ENCODE measurements at regions not wholly inside any gene's neighbourhood (a gene's known extent, or its start where the extent isn't known, plus 50 kb on each side); places are given as distances from the start of the nearest gene placed in this dataset.

GRCh38 chr10:108689891-108690290, 1233.4 kb downstream of the XPNPEP1 start:
- DNase-seq (ENCODE audit: low read depth) = no peak
- H3K4me3 ChIP-seq (ENCODE audit: low read depth, low read length) = no peak overlapping the region
- no peak for TF ChIP-seq CTCF (IDR thresholded peaks at IDR 0.05; ENCODE audit: low read depth, low read length, missing control alignments)

- no peak for DNase-seq (ENCODE audit: low read depth)
- no peak for TF ChIP-seq CTCF (IDR thresholded peaks at IDR 0.05; ENCODE audit: low read depth, low read length, missing control alignments)
- no peak overlapping the region for H3K4me3 ChIP-seq (ENCODE audit: low read depth, low read length)
Measured at GRCh38 chr10:108688314-108688713, 1235.0 kb downstream of the XPNPEP1 start.

- DNase-seq (ENCODE audit: low read depth) = no peak
- no peak for TF ChIP-seq CTCF (IDR thresholded peaks at IDR 0.05; ENCODE audit: low read depth, low read length, missing control alignments)
- H3K4me3 ChIP-seq (ENCODE audit: low read depth, low read length) = no peak overlapping the region
Measured at GRCh38 chr10:108685863-108686531, 1237.3 kb downstream of the XPNPEP1 start.

- no peak overlapping the region for H3K4me3 ChIP-seq (ENCODE audit: low read depth, low read length)
- no peak for TF ChIP-seq CTCF (IDR thresholded peaks at IDR 0.05; ENCODE audit: low read depth, low read length, missing control alignments)
- no peak for DNase-seq (ENCODE audit: low read depth)
Measured at GRCh38 chr10:108684431-108684830, 1238.9 kb downstream of the XPNPEP1 start.

- DNase-seq (ENCODE audit: low read depth) = no peak
- no peak for TF ChIP-seq CTCF (IDR thresholded peaks at IDR 0.05; ENCODE audit: low read depth, low read length, missing control alignments)
- H3K4me3 ChIP-seq (ENCODE audit: low read depth, low read length) = no peak overlapping the region
Measured at GRCh38 chr10:108673741-108674140, 1249.6 kb downstream of the XPNPEP1 start.

GRCh38 chr10:108663587-108663986, 1259.7 kb downstream of the XPNPEP1 start:
- no peak for DNase-seq (ENCODE audit: low read depth)
- TF ChIP-seq CTCF (IDR thresholded peaks at IDR 0.05; ENCODE audit: low read depth, low read length, missing control alignments) = no peak
- H3K4me3 ChIP-seq (ENCODE audit: low read depth, low read length) = no peak overlapping the region

- no peak overlapping the region for H3K4me3 ChIP-seq (ENCODE audit: low read depth, low read length)
- DNase-seq (ENCODE audit: low read depth) = no peak
- no peak for TF ChIP-seq CTCF (IDR thresholded peaks at IDR 0.05; ENCODE audit: low read depth, low read length, missing control alignments)
Measured at GRCh38 chr10:108662975-108663374, 1260.3 kb downstream of the XPNPEP1 start.
